Astrocyte (in vitro differentiated cells and primary cell): ENCODE measurements at regions not wholly inside any gene's neighbourhood (a gene's known extent, or its start where the extent isn't known, plus 50 kb on each side); places are given as distances from the start of the nearest gene placed in this dataset.

Experiments
- DNase-seq: peaks from one replicate; pipeline ENCODE4 v3.0.0-alpha.2; 2010; ENCODE audit warnings: low read depth
- FAIRE-seq: peaks from 2 replicates; lab custom pipeline; 2011; peaks lifted over from hg19 to GRCh38; lab: Jason Lieb, UNC
- H2AFZ ChIP-seq: 2 replicates; pipeline ENCODE4 v1.6.0; 2012; ENCODE audit warnings: low read depth, low read length, inconsistent platforms
- H3K27ac ChIP-seq: 2 replicates; pipeline ENCODE4 v1.5.1; 2011; ENCODE audit warnings: low read depth, low read length, inconsistent platforms
- H3K27me3 ChIP-seq: 2 replicates; pipeline ENCODE4 v1.6.0; 2011; ENCODE audit warnings: low read length, inconsistent platforms; ENCODE audit not compliant: insufficient read depth
- H3K36me3 ChIP-seq: 2 replicates; pipeline ENCODE4 v1.5.1; 2011; ENCODE audit warnings: low read length, inconsistent platforms; ENCODE audit not compliant: insufficient read depth
- H3K4me1 ChIP-seq: 2 replicates; pipeline ENCODE4 v1.5.1; 2011; ENCODE audit warnings: low read length, inconsistent platforms; ENCODE audit not compliant: insufficient read depth
- H3K4me2 ChIP-seq: 2 replicates; pipeline ENCODE4 v1.6.0; 2012; ENCODE audit warnings: low read length, inconsistent platforms
- H3K4me3 ChIP-seq: 2 replicates; pipeline ENCODE4 v1.5.1; 2011; ENCODE audit warnings: low read depth, mild to moderate bottlenecking, low read length, inconsistent platforms; ENCODE audit not compliant: insufficient read depth
- H3K79me2 ChIP-seq: 2 replicates; pipeline ENCODE4 v1.6.0; 2012; ENCODE audit warnings: mild to moderate bottlenecking, low read length, inconsistent platforms; ENCODE audit not compliant: insufficient read depth
- H3K9ac ChIP-seq: 2 replicates; pipeline ENCODE4 v1.6.0; 2012; ENCODE audit warnings: mild to moderate bottlenecking, low read length, inconsistent platforms
- H3K9me3 ChIP-seq: 2 replicates; pipeline ENCODE4 v1.5.1; 2012; ENCODE audit warnings: low read depth, mild to moderate bottlenecking, low read length, inconsistent platforms; ENCODE audit not compliant: insufficient read depth
- H4K20me1 ChIP-seq: 2 replicates; pipeline ENCODE4 v1.6.0; 2012; ENCODE audit warnings: low read length, inconsistent platforms; ENCODE audit not compliant: insufficient read depth
- H3K27ac Mint-ChIP-seq: one replicate; pipeline ENCODE4 v1.8.0; 2021; ENCODE audit warnings: mild to moderate bottlenecking, mixed read lengths; ENCODE audit not compliant: unreplicated experiment
- H3K27me3 Mint-ChIP-seq: one replicate; pipeline ENCODE4 v1.8.0; 2021; ENCODE audit warnings: low read depth, mixed read lengths; ENCODE audit not compliant: unreplicated experiment
- H3K36me3 Mint-ChIP-seq: one replicate; pipeline ENCODE4 v1.8.0; 2021; ENCODE audit warnings: low read depth, mixed read lengths; ENCODE audit not compliant: unreplicated experiment
- H3K4me1 Mint-ChIP-seq: one replicate; pipeline ENCODE4 v1.8.0; 2021; ENCODE audit warnings: low read depth, mixed read lengths; ENCODE audit not compliant: unreplicated experiment
- H3K4me3 Mint-ChIP-seq: one replicate; pipeline ENCODE4 v1.8.0; 2021; ENCODE audit warnings: mild to moderate bottlenecking, moderate library complexity, mixed read lengths; ENCODE audit not compliant: unreplicated experiment
- H3K9me3 Mint-ChIP-seq: one replicate; pipeline ENCODE4 v1.8.0; 2021; ENCODE audit warnings: mild to moderate bottlenecking, mixed read lengths; ENCODE audit not compliant: unreplicated experiment
- EZH2 ChIP-seq: IDR thresholded peaks from 2 replicates; pipeline ENCODE4 v1.6.1; 2012; ENCODE audit warnings: mild to moderate bottlenecking, low read length, inconsistent platforms; ENCODE audit not compliant: insufficient read depth
- TF ChIP-seq, protein P1 (sequence below): IDR thresholded peaks from 2 replicates; pipeline ENCODE4 v1.5.1; 2011; ENCODE audit warnings: low read depth, mild to moderate bottlenecking, inconsistent platforms, low read length, moderate library complexity; ENCODE audit not compliant: insufficient read depth

DNA sequence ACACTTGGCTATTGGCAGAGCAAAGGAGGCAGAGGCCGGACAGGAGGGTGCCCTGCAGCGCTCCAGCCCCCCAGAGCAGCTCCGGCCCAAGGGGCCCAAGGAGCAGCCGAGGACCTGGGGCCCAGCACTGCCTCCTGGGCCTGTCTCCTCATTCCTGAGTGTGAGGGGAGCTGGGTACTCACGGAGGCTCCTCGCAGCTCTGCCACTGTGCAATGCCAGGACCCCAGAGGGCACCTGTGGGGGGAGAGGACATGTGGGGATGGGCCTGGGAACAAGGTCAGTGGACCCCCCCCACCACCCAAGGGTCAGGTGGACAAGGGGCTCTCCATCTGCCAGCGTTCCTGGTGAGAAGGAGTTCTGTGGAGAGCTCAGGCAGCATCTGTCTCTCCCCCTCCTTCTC, 192.6 kb upstream of the PPP1R26 start:
- H3K4me3 Mint-ChIP-seq = no peak overlapping the region
- H3K79me2 ChIP-seq = no peaks in the 10 kb centered on the region
- no peaks in the 10 kb centered on the region for H3K27me3 ChIP-seq
- H4K20me1 ChIP-seq = no peaks in the 10 kb centered on the region
- H2AFZ ChIP-seq = no peak overlapping the region
- no peak for FAIRE-seq
- no peaks in the 10 kb centered on the region for H3K4me1 ChIP-seq
- TF ChIP-seq, protein P1, sequence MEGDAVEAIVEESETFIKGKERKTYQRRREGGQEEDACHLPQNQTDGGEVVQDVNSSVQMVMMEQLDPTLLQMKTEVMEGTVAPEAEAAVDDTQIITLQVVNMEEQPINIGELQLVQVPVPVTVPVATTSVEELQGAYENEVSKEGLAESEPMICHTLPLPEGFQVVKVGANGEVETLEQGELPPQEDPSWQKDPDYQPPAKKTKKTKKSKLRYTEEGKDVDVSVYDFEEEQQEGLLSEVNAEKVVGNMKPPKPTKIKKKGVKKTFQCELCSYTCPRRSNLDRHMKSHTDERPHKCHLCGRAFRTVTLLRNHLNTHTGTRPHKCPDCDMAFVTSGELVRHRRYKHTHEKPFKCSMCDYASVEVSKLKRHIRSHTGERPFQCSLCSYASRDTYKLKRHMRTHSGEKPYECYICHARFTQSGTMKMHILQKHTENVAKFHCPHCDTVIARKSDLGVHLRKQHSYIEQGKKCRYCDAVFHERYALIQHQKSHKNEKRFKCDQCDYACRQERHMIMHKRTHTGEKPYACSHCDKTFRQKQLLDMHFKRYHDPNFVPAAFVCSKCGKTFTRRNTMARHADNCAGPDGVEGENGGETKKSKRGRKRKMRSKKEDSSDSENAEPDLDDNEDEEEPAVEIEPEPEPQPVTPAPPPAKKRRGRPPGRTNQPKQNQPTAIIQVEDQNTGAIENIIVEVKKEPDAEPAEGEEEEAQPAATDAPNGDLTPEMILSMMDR = no peak
- no peak for TF ChIP-seq EZH2
- H3K4me1 Mint-ChIP-seq = no peaks in the 10 kb centered on the region
- H3K36me3 Mint-ChIP-seq = peaks cover 2% of the 10 kb centered on the region
- H3K36me3 ChIP-seq = no peaks in the 10 kb centered on the region
- peaks cover 44% of the 10 kb centered on the region for H3K27me3 Mint-ChIP-seq
- no peak for DNase-seq
- H3K4me3 ChIP-seq = no peak overlapping the region
- H3K4me2 ChIP-seq = no peak overlapping the region
- H3K9ac ChIP-seq = no peak overlapping the region
- no peak overlapping the region for H3K27ac ChIP-seq
- H3K27ac Mint-ChIP-seq = no peak overlapping the region
- peaks cover 2% of the 10 kb centered on the region for H3K9me3 Mint-ChIP-seq
- H3K9me3 ChIP-seq = no peaks in the 10 kb centered on the region

DNA sequence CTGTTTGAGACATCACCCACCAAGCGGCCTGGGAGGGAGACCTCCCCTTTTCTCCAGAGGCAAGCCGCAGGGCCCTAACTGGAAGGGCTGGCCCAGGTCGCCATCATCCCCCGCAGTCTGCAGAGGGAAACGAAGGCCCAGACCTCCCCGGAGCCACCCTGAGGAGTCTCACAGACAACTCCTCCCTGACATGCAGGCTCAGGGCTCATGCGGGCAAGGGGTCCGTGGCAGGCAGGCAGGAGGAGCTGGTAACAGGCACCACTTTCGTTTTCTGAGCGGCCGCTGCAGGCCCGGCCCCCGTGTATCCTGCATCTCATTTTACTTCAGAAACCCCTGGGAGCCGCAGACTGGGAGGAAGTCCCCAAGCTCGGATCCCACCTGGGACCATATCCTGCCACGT, 192.0 kb upstream of the PPP1R26 start:
- no peaks in the 10 kb centered on the region for H3K79me2 ChIP-seq
- H2AFZ ChIP-seq = no peak overlapping the region
- H3K9me3 Mint-ChIP-seq = peaks cover 2% of the 10 kb centered on the region
- H3K27me3 ChIP-seq = no peaks in the 10 kb centered on the region
- H4K20me1 ChIP-seq = no peaks in the 10 kb centered on the region
- H3K27ac Mint-ChIP-seq = no peak overlapping the region
- H3K4me1 ChIP-seq = no peaks in the 10 kb centered on the region
- H3K4me1 Mint-ChIP-seq = no peaks in the 10 kb centered on the region
- no peak for TF ChIP-seq EZH2
- TF ChIP-seq, protein P1 = no peak
- H3K27me3 Mint-ChIP-seq = peaks cover 45% of the 10 kb centered on the region
- H3K4me2 ChIP-seq = no peak overlapping the region
- no peak overlapping the region for H3K27ac ChIP-seq
- peaks cover 2% of the 10 kb centered on the region for H3K36me3 Mint-ChIP-seq
- no peak for FAIRE-seq
- no peak overlapping the region for H3K9ac ChIP-seq
- H3K36me3 ChIP-seq = no peaks in the 10 kb centered on the region
- DNase-seq = no peak
- H3K9me3 ChIP-seq = no peaks in the 10 kb centered on the region
- H3K4me3 Mint-ChIP-seq = no peak overlapping the region
- no peak overlapping the region for H3K4me3 ChIP-seq

DNA sequence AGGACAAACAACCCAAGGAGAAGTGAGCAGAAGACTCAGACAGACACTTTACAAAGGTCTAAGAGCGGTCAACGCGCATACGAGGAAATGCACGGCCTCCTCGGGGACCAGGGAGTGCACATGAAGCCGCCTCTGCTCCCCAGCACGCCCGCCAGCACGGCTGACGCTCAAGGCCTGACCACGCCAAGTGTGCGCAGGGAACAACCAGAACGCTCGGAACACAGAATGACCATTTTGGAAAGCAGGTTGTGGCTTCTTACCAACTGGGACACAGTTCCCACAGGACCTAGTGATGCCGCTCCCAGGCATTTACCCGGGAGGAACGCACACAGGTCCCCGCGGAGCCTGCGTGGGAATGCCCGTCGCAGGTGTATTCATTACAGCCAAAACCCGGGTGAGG, 191.5 kb upstream of the PPP1R26 start:
- Mint-ChIP-seq H3K9me3 (peaks cover 2% of the 10 kb centered on the region), H3K27me3 (peaks cover 42% of the 10 kb centered on the region), H3K36me3 (peaks cover 2% of the 10 kb centered on the region), H3K4me3 (no peak overlapping the region), H3K4me1 (no peaks in the 10 kb centered on the region), H3K27ac (no peak overlapping the region)
- Histone ChIP-seq H3K9ac (no peak overlapping the region), H3K79me2 (no peaks in the 10 kb centered on the region), H3K4me1 (no peaks in the 10 kb centered on the region), H3K27ac (no peak overlapping the region), H3K9me3 (no peaks in the 10 kb centered on the region), H3K27me3 (no peaks in the 10 kb centered on the region), H2AFZ (no peak overlapping the region), H4K20me1 (no peaks in the 10 kb centered on the region), H3K36me3 (no peaks in the 10 kb centered on the region), H3K4me3 (no peak overlapping the region), H3K4me2 (no peak overlapping the region)
- DNase-seq (no peak), FAIRE-seq (no peak)
- no peak for TF ChIP-seq EZH2
- TF ChIP-seq, protein P1 = no peak
